ENCODE measurements at regions not wholly inside any gene's neighbourhood (a gene's known extent, or its start where the extent isn't known, plus 50 kb on each side); places are given as distances from the start of the nearest gene placed in this dataset.

- DNase-seq (ENCODE audit: low read depth, low spot score): no peak
- Histone ChIP-seq H3K9me3 (ENCODE audit: control insufficient read depth, insufficient read depth, low read depth, low read length) (no peaks in the 10 kb centered on the region), H3K36me3 (ENCODE audit: control insufficient read depth, insufficient read depth, low read length) (no peaks in the 10 kb centered on the region), H3K27ac (ENCODE audit: low read length) (no peak overlapping the region), H3K4me1 (ENCODE audit: control insufficient read depth, insufficient read depth, low read length) (no peaks in the 10 kb centered on the region), H3K4me3 (ENCODE audit: low read depth in 2 of 2, low read length in 2 of 2) (no peak overlapping the region), H3K27me3 (ENCODE audit: control insufficient read depth, insufficient read depth, low read length) (no peaks in the 10 kb centered on the region)
- no peak for TF ChIP-seq SIN3A (IDR thresholded peaks at IDR 0.05; ENCODE audit: borderline replicate concordance, insufficient read depth, low read depth, low read length)
- TF ChIP-seq POLR2AphosphoS5 (IDR thresholded peaks at IDR 0.05; ENCODE audit: low read depth, low read length): no peak
- no peak for TF ChIP-seq TCF7L2 (IDR thresholded peaks at IDR 0.05; ENCODE audit: low read depth, low read length)
- no peak for TF ChIP-seq CTCF (IDR thresholded peaks at IDR 0.05)
- TF ChIP-seq REST (IDR thresholded peaks at IDR 0.05; ENCODE audit: insufficient read depth in 1 of 2, low read depth in 2 of 2, low read length in 1 of 2): no peak
- in situ Hi-C loops (cut with HindIII; ENCODE audit: low pct_unique_long_range_greater_than_20kb, low sequenced_read_pairs) (no loop called here), intact Hi-C loops (cut with micrococcal nuclease; ENCODE audit: unreplicated experiment) (no loop called here)
- ATAC-seq: no peak
- ChIA-PET CTCF (no interaction called here), POLR2A (no interaction called here)
- BruUV-seq (replicated peaks): no TSS peak
Observed at GRCh38 chr1:244945109-244945671, 80.8 kb upstream of the HNRNPU start.

- no TSS peak for BruUV-seq (replicated peaks)
- ATAC-seq (no peak), DNase-seq (ENCODE audit: low read depth, low spot score) (no peak)
- no peak for TF ChIP-seq REST (IDR thresholded peaks at IDR 0.05; ENCODE audit: insufficient read depth in 1 of 2, low read depth in 2 of 2, low read length in 1 of 2)
- TF ChIP-seq CTCF (IDR thresholded peaks at IDR 0.05): no peak
- no peak for TF ChIP-seq POLR2AphosphoS5 (IDR thresholded peaks at IDR 0.05; ENCODE audit: low read depth, low read length)
- no peak for TF ChIP-seq TCF7L2 (IDR thresholded peaks at IDR 0.05; ENCODE audit: low read depth, low read length)
- TF ChIP-seq SIN3A (IDR thresholded peaks at IDR 0.05; ENCODE audit: borderline replicate concordance, insufficient read depth, low read depth, low read length): no peak
- H3K27me3 ChIP-seq (ENCODE audit: control insufficient read depth, insufficient read depth, low read length): no peaks in the 10 kb centered on the region
- in situ Hi-C loops (cut with HindIII; ENCODE audit: low pct_unique_long_range_greater_than_20kb, low sequenced_read_pairs) (no loop called here), intact Hi-C loops (cut with micrococcal nuclease; ENCODE audit: unreplicated experiment) (no loop called here)
- no peaks in the 10 kb centered on the region for H3K9me3 ChIP-seq (ENCODE audit: control insufficient read depth, insufficient read depth, low read depth, low read length)
- CTCF ChIA-PET: interaction anchor here (0.7 kb wide), 1 partner anchor 1176 kb away, joined by 9 read pairs; no protein-coding TSS in a partner anchor
- H3K27ac ChIP-seq (ENCODE audit: low read length): no peak overlapping the region
- H3K4me1 ChIP-seq (ENCODE audit: control insufficient read depth, insufficient read depth, low read length): no peaks in the 10 kb centered on the region
- H3K36me3 ChIP-seq (ENCODE audit: control insufficient read depth, insufficient read depth, low read length): no peaks in the 10 kb centered on the region
- no peak overlapping the region for H3K4me3 ChIP-seq (ENCODE audit: low read depth in 2 of 2, low read length in 2 of 2)
- POLR2A ChIA-PET: interaction anchor here (0.7 kb wide), 1 partner anchor 16 kb away, joined by 5 read pairs; no protein-coding TSS in a partner anchor
Observed at GRCh38 chr1:244941121-244941520, 76.8 kb upstream of the HNRNPU start.
